Brain microvascular endothelial cell (primary cell): ENCODE measurements at regions not wholly inside any gene's neighbourhood (a gene's known extent, or its start where the extent isn't known, plus 50 kb on each side); places are given as distances from the start of the nearest gene placed in this dataset.

Experiments used
- DNase-seq: peaks from one replicate; pipeline ENCODE4 v3.0.0-alpha.2; 2020
- H3K27ac ChIP-seq: fragments of 250-450 bp; sonication (Bioruptor Pico); 2 replicates; pipeline ENCODE4 v1.5.1; 2020; ENCODE audit warnings: mild to moderate bottlenecking, moderate library complexity
- H3K27me3 ChIP-seq: fragments of 250-450 bp; sonication (Bioruptor Pico); replicated peaks from 2 replicates; pipeline ENCODE4 v1.5.1; 2020; ENCODE audit warnings: mild to moderate bottlenecking
- H3K36me3 ChIP-seq: fragments of 250-450 bp; sonication (Bioruptor Pico); replicated peaks from 2 replicates; pipeline ENCODE4 v1.5.1; 2020; ENCODE audit warnings: mild to moderate bottlenecking
- H3K4me3 ChIP-seq: 2 replicates; pipeline ENCODE4 v1.5.1; 2011; ENCODE audit warnings: low read depth, mild to moderate bottlenecking, control low read depth, low read length, moderate library complexity
- in situ Hi-C: cut with HindIII; loops from 2 replicates; pipeline ENCODE4 v1.10.0; 2017; ENCODE audit warnings: low sequenced_read_pairs, low pct_ligation_motif_present
- TF ChIP-seq, protein P1 (sequence below): IDR thresholded peaks from 2 replicates; pipeline ENCODE4 v1.5.1; 2011; ENCODE audit warnings: low read depth, mild to moderate bottlenecking, moderate library complexity, low read length, control low read depth, inconsistent platforms; ENCODE audit errors: missing control alignments

DNA sequence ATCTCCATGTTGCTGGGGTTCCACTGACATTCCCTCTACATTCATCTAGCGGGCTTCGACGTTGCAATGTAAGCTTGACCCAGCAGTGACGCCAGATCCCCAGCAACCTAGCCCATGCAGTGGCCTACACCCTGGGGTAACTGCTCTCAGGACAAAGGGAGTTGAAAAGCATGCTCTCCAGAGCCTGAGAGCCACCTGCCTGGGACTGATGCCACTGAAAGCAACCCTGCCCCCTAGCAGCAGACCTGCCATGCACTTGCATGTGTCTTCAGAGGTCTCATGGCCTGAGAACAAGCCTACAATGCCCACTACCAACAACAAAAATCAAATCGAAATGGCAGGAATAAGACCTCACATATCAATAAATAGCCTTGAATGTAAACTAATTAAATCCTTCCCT lies 330.3 kb downstream of the TRIM36 start:
- H3K36me3 ChIP-seq, result no peaks in the 10 kb centered on the region
- no peaks in the 10 kb centered on the region for H3K27me3 ChIP-seq
- TF ChIP-seq, protein P1, sequence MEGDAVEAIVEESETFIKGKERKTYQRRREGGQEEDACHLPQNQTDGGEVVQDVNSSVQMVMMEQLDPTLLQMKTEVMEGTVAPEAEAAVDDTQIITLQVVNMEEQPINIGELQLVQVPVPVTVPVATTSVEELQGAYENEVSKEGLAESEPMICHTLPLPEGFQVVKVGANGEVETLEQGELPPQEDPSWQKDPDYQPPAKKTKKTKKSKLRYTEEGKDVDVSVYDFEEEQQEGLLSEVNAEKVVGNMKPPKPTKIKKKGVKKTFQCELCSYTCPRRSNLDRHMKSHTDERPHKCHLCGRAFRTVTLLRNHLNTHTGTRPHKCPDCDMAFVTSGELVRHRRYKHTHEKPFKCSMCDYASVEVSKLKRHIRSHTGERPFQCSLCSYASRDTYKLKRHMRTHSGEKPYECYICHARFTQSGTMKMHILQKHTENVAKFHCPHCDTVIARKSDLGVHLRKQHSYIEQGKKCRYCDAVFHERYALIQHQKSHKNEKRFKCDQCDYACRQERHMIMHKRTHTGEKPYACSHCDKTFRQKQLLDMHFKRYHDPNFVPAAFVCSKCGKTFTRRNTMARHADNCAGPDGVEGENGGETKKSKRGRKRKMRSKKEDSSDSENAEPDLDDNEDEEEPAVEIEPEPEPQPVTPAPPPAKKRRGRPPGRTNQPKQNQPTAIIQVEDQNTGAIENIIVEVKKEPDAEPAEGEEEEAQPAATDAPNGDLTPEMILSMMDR, result no peak
- no peak overlapping the region for H3K27ac ChIP-seq
- in situ Hi-C loops, result no loop called here
- H3K4me3 ChIP-seq, result no peak overlapping the region
- DNase-seq, result no peak

DNA sequence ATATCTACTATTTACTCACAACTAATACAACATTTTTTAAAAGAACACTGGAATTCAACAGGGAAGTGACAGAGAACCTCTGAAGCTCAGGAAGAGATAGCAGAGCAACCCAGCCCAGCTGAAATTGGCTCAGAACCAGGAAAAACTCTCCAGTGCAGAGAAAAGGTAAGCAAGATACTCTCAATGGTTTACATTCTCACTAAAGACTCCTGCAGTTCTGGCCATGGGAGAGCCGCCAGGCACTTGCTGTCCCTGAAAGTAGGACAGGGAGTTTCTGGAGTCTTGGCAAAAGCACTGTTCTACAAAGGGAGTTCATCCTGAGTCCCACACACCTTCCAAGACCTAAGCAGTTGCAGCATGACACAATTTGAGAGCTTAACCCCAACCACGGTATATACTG lies 330.8 kb downstream of the TRIM36 start:
- no peaks in the 10 kb centered on the region for H3K27me3 ChIP-seq
- no peak for DNase-seq
- no peak overlapping the region for H3K4me3 ChIP-seq
- no peak overlapping the region for H3K27ac ChIP-seq
- no peaks in the 10 kb centered on the region for H3K36me3 ChIP-seq
- in situ Hi-C loops, result no loop called here
- TF ChIP-seq, protein P1, result no peak

DNA sequence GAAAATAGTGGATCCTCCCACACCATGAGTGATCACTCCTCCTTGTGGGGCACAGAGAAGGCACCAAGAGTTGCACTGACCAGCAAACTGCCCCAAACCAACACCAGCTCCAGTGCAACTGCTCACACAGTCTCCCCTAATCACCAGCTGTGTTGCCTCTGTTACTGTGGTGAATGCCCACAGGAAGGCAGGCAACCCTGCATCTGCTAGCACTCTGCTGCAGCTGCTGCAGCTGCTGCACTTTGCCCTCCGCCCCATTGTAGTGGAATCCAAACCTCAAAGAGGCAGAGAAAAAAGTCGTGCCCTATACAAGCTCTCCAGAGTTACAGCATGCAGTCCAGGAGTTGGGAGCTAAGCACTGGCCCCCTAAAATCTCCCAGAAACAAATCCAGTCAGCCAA lies 339.6 kb downstream of the TRIM36 start:
- Histone ChIP-seq H3K36me3 (no peaks in the 10 kb centered on the region), H3K27me3 (no peaks in the 10 kb centered on the region), H3K4me3 (no peak overlapping the region), H3K27ac (no peak overlapping the region)
- DNase-seq, result no peak
- TF ChIP-seq, protein P1, result no peak
- in situ Hi-C loops, result no loop called here

DNA sequence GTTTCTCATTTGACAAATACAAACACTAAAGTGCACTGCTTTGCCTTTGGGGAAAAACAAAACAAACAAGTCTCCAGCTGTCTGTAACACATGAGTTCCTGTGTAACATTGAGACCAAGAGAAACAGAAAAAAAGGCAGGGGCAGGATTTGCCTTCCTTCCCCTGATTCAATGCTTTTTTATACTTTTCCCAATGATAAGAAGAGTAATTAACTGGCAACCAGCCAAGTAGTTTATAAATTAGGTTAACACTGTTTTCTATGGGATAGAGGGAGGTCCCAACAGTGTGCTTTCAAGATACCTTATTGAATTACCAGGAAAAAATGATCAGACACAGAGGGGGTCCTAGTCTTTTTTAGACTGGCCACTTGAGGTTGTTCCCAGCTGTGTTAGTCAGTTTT lies 346.8 kb downstream of the TRIM36 start:
- Histone ChIP-seq H3K4me3 (no peak overlapping the region), H3K27me3 (no peaks in the 10 kb centered on the region), H3K27ac (no peak overlapping the region), H3K36me3 (no peaks in the 10 kb centered on the region)
- in situ Hi-C loops, result no loop called here
- no peak for DNase-seq
- TF ChIP-seq, protein P1, result no peak

DNA sequence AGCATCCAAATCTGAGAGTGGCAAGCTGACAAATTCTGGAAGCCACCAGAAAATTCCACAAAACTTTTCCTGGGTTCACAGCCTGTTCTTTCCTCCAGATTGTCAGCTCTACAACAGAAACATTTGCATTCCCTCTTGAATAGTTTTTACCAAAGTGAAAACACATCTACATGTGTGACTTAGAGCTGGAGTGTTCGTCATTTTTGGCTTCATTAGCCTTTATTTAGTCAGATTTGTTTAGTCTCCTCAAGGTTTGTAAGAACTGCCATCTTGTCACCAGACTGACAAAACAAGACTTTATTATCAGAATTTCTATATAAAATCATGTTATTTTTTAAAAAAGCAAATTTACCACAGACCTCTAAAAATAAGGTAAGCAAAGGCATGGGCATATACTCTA lies 347.3 kb downstream of the TRIM36 start:
- no peak for DNase-seq
- H3K4me3 ChIP-seq, result no peak overlapping the region
- no peaks in the 10 kb centered on the region for H3K36me3 ChIP-seq

DNA sequence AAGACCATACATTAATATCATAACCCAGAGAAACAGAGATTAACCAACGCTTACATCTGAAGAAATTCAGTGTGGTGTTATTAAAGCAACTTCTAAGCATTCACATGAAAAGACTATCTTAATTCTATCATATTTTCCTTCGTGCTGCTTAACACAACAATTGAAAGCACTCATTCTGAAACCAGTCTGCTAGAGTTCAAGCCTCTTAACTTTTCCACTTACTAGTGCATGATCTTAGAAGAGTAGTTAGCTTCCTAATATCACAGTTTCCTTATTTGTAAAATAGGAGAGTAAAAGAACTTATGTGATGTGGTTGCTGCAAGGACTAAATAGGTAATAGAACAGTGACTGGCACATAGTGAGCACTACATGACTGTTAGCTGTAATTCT lies 379.3 kb downstream of the TRIM36 start:
- no peak for DNase-seq
- TF ChIP-seq, protein P1, result no peak
- in situ Hi-C loops, result no loop called here
- no peaks in the 10 kb centered on the region for H3K36me3 ChIP-seq
- H3K27ac ChIP-seq, result no peak overlapping the region
- H3K27me3 ChIP-seq, result no peaks in the 10 kb centered on the region
- no peak overlapping the region for H3K4me3 ChIP-seq

More for the DNA sequence above, 347.3 kb downstream of the TRIM36 start:
- in situ Hi-C loops, result no loop called here
- Histone ChIP-seq H3K27ac (no peak overlapping the region), H3K27me3 (no peaks in the 10 kb centered on the region)
- TF ChIP-seq, protein P1, result no peak
